HG03565 (cell line): ENCODE measurements at regions not wholly inside any gene's neighbourhood (a gene's known extent, or its start where the extent isn't known, plus 50 kb on each side); places are given as distances from the start of the nearest gene placed in this dataset.
"Not testable (repeated sequence)": the region's sequence is repeated elsewhere in the genome, so short reads cannot be mapped to it uniquely, and the experiment has no call there.

Source experiments
- ATAC-seq: cut with Tn5 transposase; IDR thresholded peaks from one replicate; pipeline ENCODE4 v1.9.1; 2021; ENCODE audit warnings: mild to moderate bottlenecking, moderate library complexity; ENCODE audit not compliant: unreplicated experiment

- no peak for ATAC-seq
Measured at GRCh38 chr1:14246471-14246870, 352.0 kb upstream of the KAZN start.

DNA sequence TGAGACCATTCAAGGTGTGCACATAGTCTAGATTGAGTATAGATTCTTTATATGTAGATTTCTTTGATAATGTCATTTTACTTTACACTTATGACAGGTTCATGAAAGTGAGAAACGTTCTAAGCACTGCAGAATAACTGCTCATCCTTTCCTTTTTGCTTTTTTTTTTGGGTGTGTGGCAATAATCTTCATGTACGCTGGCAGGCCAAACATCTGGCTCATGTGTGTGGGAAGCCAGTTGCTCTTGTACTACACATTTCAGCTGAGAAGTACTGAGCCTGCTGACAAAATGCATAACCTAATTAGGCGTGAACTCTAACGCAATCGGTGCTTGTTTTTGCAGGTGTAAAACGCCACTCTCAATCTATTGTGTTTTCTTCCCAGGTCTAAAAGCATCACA, 350.8 kb upstream of the KAZN start:
- no peak for ATAC-seq

- ATAC-seq = no peak
Measured at GRCh38 chr1:14251871-14252270, 346.6 kb upstream of the KAZN start.

DNA sequence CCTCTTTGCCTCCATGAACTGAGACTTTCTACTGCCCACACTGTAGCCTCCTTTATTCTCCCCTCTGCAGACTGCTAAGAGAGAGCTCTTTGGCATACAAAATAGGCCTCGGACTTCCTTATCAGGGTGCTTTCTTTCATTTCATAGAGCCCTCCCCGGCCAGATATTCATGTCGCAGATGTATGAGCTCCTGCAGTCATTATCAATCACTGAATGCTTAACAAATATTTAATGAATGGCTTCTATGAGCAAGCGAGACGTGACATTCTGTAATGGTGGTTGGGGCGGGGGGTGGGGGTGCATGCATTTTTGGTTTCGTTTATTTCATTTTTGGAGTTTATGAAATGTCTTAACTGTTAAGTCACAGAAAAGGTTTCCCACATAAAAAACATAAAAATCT, 344.8 kb upstream of the KAZN start:
- no peak for ATAC-seq

- ATAC-seq = no peak
Measured at GRCh38 chr1:14254251-14254650, 344.2 kb upstream of the KAZN start.

GRCh38 chr1:14255233-14255632, 343.3 kb upstream of the KAZN start:
- no peak for ATAC-seq

DNA sequence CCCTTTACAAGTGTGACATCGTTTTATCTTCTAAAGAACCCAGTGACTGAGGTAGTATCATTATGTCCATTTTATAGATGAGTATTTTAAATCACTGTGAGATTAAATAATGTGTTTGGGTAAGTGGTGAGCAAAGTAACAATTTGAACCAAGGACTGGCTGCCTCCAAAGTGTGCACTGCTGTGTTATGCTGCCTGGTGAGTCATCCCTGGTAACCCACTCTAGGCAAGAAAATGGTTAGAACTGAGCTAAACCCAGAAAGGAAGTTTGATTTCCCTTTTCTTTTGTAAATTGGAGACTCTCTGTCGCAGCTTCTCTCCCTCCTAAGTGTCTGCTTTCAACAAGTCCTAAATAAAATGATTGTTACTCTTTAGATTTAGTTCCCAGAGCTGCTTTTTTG, 342.8 kb upstream of the KAZN start:
- no peak for ATAC-seq

- ATAC-seq = no peak
Measured at GRCh38 chr1:14259191-14259757, 339.2 kb upstream of the KAZN start.

GRCh38 chr1:14260480-14260879, 338.0 kb upstream of the KAZN start:
- ATAC-seq = no peak

DNA sequence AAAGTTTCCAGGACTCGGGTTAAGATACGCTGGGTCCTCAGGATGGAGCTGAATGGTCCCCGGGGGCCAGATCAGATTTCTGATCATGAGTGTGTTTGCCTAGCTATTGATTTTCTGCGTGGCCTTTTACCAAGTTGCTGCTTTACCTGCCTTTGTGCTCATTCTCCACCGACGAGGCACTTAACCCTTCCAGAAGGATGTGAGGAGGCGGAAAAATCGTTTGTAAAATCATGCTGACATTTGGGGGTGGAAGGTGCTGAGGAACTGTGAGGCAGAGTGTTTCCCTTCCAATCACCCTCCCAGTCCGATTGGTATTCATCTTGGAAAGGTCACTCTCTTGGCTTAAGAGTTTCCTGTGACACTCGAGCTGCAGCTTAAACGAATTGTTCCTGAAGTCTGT, 337.1 kb upstream of the KAZN start:
- ATAC-seq = no peak

GRCh38 chr1:14262637-14263036, 335.8 kb upstream of the KAZN start:
- no peak for ATAC-seq

DNA sequence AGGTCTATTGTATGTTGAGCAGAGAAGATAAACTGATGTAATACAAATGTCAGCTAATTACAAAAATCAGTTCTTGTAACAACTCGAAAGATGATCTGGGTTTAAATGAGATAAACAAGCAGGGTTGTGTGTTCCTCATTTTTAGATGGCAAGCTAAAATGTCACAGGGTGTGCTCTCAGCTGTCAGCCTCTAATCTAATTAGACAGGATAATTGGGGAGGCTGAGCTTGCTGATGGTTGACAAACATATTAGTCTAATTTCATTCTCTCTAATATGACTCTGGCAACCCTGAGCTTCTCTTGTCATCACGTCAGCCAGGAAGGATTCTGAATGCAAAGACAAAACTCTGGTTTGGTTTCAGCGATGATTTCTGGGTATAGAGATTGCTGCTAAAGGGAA, 335.3 kb upstream of the KAZN start:
- ATAC-seq = no peak

GRCh38 chr1:14263671-14264070, 334.8 kb upstream of the KAZN start:
- no peak for ATAC-seq

- ATAC-seq = no peak
Measured at GRCh38 chr1:14265495-14265894, 333.0 kb upstream of the KAZN start.

GRCh38 chr1:14267991-14268390, 330.5 kb upstream of the KAZN start:
- no peak for ATAC-seq

DNA sequence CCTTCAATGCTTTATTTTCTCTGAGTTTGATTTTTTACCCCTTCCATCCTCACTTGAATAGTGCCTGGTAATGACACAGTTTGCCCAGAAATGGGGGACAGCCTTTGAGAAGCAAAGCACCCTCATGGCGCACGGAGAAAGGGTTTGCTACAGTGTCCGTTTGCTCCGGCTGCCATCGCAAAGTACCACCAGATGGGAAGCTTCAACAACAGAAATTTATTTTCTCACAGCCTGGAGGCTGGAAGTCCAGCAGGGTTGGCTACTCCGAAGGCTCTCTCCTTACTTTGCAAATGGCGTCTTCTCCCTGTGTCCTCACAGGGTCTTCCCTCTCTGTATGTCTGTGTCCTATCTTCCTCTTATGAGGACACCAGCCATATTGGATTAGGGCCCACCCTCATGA, 327.7 kb upstream of the KAZN start:
- no peak for ATAC-seq

DNA sequence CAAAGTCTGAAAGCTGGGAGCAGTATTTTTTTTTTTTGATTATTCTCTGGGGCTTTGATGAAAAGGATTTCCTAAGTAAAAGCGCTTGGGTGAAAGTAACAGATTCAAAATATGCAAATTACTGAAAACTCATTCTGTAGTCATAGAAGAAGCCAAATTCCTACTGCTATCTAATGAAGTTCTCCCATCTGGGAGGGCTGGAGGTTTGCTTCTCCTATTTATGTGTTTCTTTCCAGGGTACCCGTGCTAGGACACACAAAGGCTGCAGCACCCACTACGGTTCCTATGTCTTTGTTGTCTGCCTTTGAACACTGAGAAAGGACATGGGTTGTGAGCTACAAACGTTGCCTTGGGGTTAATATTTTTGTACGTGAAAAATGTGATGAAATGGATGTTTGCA, 324.7 kb upstream of the KAZN start:
- ATAC-seq = no peak

DNA sequence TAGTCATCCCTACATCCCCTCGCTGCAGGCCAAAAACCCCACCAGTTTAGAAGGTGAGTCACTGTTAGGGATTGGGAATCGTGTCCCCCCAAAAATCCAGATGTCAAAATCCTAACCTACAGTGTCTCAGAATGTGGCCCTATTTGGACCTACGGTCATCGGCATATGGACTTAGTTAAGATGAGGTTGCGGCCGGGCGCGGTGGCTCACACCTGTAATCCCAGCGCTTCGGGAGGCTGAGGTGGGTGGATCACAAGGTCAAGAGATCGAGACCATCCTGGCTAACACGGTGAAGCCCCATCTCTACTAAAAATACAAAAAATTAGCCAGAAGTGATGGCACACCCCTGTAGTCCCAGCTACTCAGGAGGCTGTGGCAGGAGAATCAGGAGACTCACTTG, 318.6 kb upstream of the KAZN start:
- ATAC-seq = not testable (repeated sequence)

GRCh38 chr1:14280909-14281308, 317.6 kb upstream of the KAZN start:
- no peak for ATAC-seq

DNA sequence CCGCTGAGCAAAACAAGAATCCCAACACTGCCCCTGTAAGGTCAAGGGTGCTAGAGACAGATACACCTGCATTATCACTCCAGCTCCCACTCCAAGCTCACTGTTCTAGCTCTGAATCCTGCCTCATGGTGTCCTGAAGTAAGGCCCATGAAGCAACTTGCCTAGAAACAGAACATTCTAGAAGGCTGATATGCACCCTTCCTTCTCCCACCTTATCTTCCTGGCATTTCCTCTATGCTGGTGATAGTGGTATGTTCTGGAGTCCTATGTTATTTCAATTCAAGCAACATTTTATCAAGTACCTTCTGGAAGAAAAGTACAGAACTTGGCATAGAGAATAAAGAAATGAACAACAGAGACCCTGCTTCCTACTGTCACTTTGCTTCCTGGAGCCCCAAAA, 317.1 kb upstream of the KAZN start:
- no peak for ATAC-seq

GRCh38 chr1:14282707-14283106, 315.8 kb upstream of the KAZN start:
- no peak for ATAC-seq

DNA sequence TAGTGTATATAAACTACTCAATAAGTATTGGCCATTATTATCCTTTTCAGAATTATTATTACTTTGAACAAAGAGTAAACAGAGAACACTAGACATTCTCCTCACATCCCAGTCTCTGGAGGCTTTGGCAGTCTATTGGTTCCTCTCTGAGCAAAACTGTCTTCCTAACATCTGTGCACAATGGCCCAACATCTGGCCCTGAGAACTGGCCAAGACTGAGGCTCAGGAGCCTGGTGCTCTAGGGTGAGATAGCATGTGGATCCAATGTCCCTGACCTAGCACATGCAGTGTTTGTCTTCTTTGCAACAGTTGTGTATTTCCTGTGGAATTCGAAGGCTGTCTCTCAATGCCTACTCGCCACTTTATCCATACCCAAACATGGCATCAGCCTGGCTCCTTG, 313.2 kb upstream of the KAZN start:
- no peak for ATAC-seq

DNA sequence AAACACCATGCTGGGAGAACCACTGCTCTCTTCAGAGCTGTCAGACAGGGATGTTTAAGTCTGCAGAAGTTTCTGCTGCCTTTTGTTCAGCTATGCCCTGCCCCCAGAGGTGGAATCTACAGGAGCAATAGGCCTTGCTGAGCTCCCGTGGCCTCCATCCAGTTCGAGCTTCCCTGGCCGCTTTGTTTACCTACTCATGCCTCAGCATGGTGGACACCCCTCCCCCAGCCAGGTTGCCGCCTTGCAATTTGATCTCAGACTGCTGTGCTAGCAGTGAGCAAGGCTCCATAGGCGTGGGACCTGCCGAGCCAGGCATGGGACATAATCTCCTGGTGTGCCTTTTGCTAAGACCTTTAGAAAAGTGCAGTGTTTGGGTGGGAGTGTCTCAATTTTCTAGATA, 307.3 kb upstream of the KAZN start:
- ATAC-seq = not testable (repeated sequence)

DNA sequence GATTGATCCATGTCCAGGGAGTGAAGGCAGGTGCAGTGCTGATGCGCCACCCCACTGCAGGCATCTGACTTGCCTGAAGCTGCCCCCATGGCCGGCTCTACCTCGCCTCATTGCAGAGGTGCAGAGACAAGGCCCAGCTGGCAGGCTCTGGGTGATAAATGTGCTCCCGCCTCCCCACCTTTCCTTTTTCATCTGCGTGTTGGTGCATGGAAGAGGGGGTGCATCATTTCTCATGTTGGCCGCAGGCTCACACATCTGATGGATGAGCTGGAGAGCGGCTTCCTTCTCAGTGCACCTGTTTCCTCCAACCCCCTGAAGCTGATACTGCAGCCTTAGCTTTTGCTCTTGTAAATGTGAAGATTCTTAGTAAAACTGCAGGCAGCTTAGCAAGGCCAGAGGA, 306.0 kb upstream of the KAZN start:
- ATAC-seq = no peak
